ENCODE measurements at regions not wholly inside any gene's neighbourhood (a gene's known extent, or its start where the extent isn't known, plus 50 kb on each side); places are given as distances from the start of the nearest gene placed in this dataset.

DNA sequence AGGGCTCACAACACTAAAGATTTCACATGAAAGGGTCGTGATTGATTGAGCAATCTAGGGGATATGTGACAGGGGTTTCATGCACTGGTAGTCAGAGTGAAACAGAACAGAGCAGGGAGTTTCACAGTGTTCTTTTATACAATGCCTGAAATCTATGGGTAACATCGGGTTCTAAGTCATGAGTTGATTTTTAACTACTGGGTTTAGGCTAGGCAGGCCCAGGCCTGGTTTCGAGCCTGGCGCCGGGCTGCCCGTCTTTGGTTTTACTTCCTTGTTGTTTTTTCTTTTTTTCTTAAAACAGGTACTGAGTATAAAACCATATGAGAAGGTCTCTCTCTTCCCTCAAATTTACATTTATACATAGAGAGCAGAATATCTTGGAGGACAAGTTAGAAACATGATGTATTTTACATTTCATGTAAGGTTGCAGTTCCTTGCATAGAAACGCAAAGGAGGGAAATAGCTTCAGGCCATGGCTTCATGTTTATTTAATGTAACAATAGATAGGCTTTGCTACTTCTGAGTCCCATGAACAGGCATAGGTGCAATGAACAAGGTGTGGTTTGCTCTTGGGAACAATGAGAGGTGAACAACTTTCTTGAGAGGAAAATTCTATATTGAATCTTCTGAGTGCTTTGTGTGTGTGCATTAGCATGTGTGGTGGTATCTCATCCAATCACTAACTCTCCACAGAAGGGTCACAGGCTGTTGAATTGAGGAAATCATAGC is 128.9 kb upstream of the RXFP2 start:
- DNase-seq (ENCODE audit: low spot score), result no peak
- 88% methylated on average over 7 of the region's 7 CpGs for WGBS
- Histone ChIP-seq H3K27ac (ENCODE audit: low read depth in 1 of 2, low read length in 2 of 2) (no peak overlapping the region), H3K4me3 (ENCODE audit: low read depth in 1 of 3, low read length in 3 of 3) (no peak overlapping the region), H3K4me1 (ENCODE audit: control insufficient read depth in 4 of 4, insufficient read depth in 4 of 4, low read length in 3 of 4) (no peaks in the 10 kb centered on the region), H3K9ac (ENCODE audit: low read depth in 1 of 2, low read length in 2 of 2) (no peak overlapping the region), H3K36me3 (ENCODE audit: control insufficient read depth in 4 of 4, insufficient read depth in 3 of 4, low read depth in 1 of 4, low read length in 3 of 4) (no peaks in the 10 kb centered on the region), H3K27me3 (ENCODE audit: control insufficient read depth in 4 of 4, insufficient read depth in 4 of 4, low read length in 3 of 4) (no peaks in the 10 kb centered on the region), H3K9me3 (ENCODE audit: control insufficient read depth in 4 of 4, low read length in 3 of 4) (peaks cover 0 to 6% (median 5%) of the 10 kb centered on the region in 4 donors)
- TF ChIP-seq FOXA1 (IDR thresholded peaks at IDR 0.05) (no peak), FOXA2 (IDR thresholded peaks at IDR 0.05) (no peak), HNF4G (IDR thresholded peaks at IDR 0.05) (no peak), ZBTB33 (IDR thresholded peaks at IDR 0.05) (no peak), ATF3 (IDR thresholded peaks at IDR 0.05) (no peak), SP1 (IDR thresholded peaks at IDR 0.05) (no peak)
- TF ChIP-seq, protein P1, sequence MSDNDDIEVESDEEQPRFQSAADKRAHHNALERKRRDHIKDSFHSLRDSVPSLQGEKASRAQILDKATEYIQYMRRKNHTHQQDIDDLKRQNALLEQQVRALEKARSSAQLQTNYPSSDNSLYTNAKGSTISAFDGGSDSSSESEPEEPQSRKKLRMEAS (IDR thresholded peaks at IDR 0.05), result no peak

GRCh38 chr13:31611214-31611613 is 128.1 kb upstream of the RXFP2 start:
- TF ChIP-seq RXRA (IDR thresholded peaks at IDR 0.05) (no peak), HNF4G (IDR thresholded peaks at IDR 0.05) (no peak)
- 73% methylated on average over 3 of the region's 3 CpGs for WGBS
- Histone ChIP-seq H3K36me3 (ENCODE audit: control insufficient read depth in 4 of 4, insufficient read depth in 3 of 4, low read depth in 1 of 4, low read length in 3 of 4) (no peaks in the 10 kb centered on the region), H3K27ac (ENCODE audit: low read depth in 1 of 2, low read length in 2 of 2) (no peak overlapping the region), H3K4me1 (ENCODE audit: control insufficient read depth in 4 of 4, insufficient read depth in 4 of 4, low read length in 3 of 4) (no peaks in the 10 kb centered on the region), H3K9me3 (ENCODE audit: control insufficient read depth in 4 of 4, low read length in 3 of 4) (peaks cover 0 to 6% (median 5%) of the 10 kb centered on the region in 4 donors), H3K27me3 (ENCODE audit: control insufficient read depth in 4 of 4, insufficient read depth in 4 of 4, low read length in 3 of 4) (no peaks in the 10 kb centered on the region), H3K4me3 (ENCODE audit: low read depth in 1 of 3, low read length in 3 of 3) (no peak overlapping the region), H3K9ac (ENCODE audit: low read depth in 1 of 2, low read length in 2 of 2) (no peak overlapping the region)
- DNase-seq (ENCODE audit: low spot score), result no peak

GRCh38 chr13:31614073-31614472 is 125.3 kb upstream of the RXFP2 start:
- no peak for DNase-seq (ENCODE audit: low spot score)
- Histone ChIP-seq H3K36me3 (ENCODE audit: control insufficient read depth in 4 of 4, insufficient read depth in 3 of 4, low read depth in 1 of 4, low read length in 3 of 4) (no peaks in the 10 kb centered on the region), H3K9me3 (ENCODE audit: control insufficient read depth in 4 of 4, low read length in 3 of 4) (peaks cover 0 to 6% (median 5%) of the 10 kb centered on the region in 4 donors), H3K27me3 (ENCODE audit: control insufficient read depth in 4 of 4, insufficient read depth in 4 of 4, low read length in 3 of 4) (no peaks in the 10 kb centered on the region), H3K4me1 (ENCODE audit: control insufficient read depth in 4 of 4, insufficient read depth in 4 of 4, low read length in 3 of 4) (no peaks in the 10 kb centered on the region), H3K9ac (ENCODE audit: low read depth in 1 of 2, low read length in 2 of 2) (no peak overlapping the region), H3K4me3 (ENCODE audit: low read depth in 1 of 3, low read length in 3 of 3) (no peak overlapping the region), H3K27ac (ENCODE audit: low read depth in 1 of 2, low read length in 2 of 2) (no peak overlapping the region)
- WGBS, result 92% methylated on average over 3 of the region's 3 CpGs
- TF ChIP-seq ZBTB33 (IDR thresholded peaks at IDR 0.05) (no peak), GABPA (IDR thresholded peaks at IDR 0.05 in 1 of 2, conservative IDR thresholded peaks at IDR 0.05 in 1 of 2) (no peak), SP1 (IDR thresholded peaks at IDR 0.05) (no peak), YY1 (IDR thresholded peaks at IDR 0.05) (no peak), NR2F2 (IDR thresholded peaks at IDR 0.05) (no peak), FOXA1 (IDR thresholded peaks at IDR 0.05) (no peak), ATF3 (IDR thresholded peaks at IDR 0.05) (no peak), CTCF (IDR thresholded peaks at IDR 0.05; ENCODE audit: low read depth, low read length, missing input control) (no peak), EGR1 (IDR thresholded peaks at IDR 0.05; ENCODE audit: low read depth in 2 of 2) (no peak), RXRA (IDR thresholded peaks at IDR 0.05) (no peak), RAD21 (IDR thresholded peaks at IDR 0.05) (no peak), TAF1 (conservative IDR thresholded peaks at IDR 0.05) (no peak), FOXA2 (IDR thresholded peaks at IDR 0.05) (no peak)
- TF ChIP-seq, protein P2, sequence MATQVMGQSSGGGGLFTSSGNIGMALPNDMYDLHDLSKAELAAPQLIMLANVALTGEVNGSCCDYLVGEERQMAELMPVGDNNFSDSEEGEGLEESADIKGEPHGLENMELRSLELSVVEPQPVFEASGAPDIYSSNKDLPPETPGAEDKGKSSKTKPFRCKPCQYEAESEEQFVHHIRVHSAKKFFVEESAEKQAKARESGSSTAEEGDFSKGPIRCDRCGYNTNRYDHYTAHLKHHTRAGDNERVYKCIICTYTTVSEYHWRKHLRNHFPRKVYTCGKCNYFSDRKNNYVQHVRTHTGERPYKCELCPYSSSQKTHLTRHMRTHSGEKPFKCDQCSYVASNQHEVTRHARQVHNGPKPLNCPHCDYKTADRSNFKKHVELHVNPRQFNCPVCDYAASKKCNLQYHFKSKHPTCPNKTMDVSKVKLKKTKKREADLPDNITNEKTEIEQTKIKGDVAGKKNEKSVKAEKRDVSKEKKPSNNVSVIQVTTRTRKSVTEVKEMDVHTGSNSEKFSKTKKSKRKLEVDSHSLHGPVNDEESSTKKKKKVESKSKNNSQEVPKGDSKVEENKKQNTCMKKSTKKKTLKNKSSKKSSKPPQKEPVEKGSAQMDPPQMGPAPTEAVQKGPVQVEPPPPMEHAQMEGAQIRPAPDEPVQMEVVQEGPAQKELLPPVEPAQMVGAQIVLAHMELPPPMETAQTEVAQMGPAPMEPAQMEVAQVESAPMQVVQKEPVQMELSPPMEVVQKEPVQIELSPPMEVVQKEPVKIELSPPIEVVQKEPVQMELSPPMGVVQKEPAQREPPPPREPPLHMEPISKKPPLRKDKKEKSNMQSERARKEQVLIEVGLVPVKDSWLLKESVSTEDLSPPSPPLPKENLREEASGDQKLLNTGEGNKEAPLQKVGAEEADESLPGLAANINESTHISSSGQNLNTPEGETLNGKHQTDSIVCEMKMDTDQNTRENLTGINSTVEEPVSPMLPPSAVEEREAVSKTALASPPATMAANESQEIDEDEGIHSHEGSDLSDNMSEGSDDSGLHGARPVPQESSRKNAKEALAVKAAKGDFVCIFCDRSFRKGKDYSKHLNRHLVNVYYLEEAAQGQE (IDR thresholded peaks at IDR 0.05), result no peak
- TF ChIP-seq, protein P1 (IDR thresholded peaks at IDR 0.05), result no peak
